CD14-positive monocyte (primary cell): ENCODE measurements at regions not wholly inside any gene's neighbourhood (a gene's known extent, or its start where the extent isn't known, plus 50 kb on each side); places are given as distances from the start of the nearest gene placed in this dataset.

Experiments
- DNase-seq, 3 donors: peaks; one replicate each; pipeline ENCODE4 v3.0.0-alpha.2; 2011 to 2022
- H2AFZ ChIP-seq: 2 replicates; pipeline ENCODE4 v1.6.0; 2012; ENCODE audit warnings: mild to moderate bottlenecking, low read depth, low read length, inconsistent platforms; ENCODE audit not compliant: insufficient read depth, poor library complexity, severe bottlenecking
- H3K27ac ChIP-seq, 2 donors: 1 replicate in 1 of 2; 2 replicates in 1 of 2; pipeline ENCODE4 v1.5.1; 2012 to 2013; ENCODE audit warnings: low read length in 2 of 2, control low read depth in 1 of 2, inconsistent platforms in 1 of 2, low read depth in 1 of 2, mild to moderate bottlenecking in 1 of 2
- H3K27me3 ChIP-seq, 2 donors: one replicate each; pipeline versions ENCODE4 v1.6.0 to v1.6.1; 2011 to 2013; ENCODE audit warnings: low read length in 2 of 2; ENCODE audit not compliant: control insufficient read depth in 2 of 2, insufficient read depth in 2 of 2
- H3K36me3 ChIP-seq, 2 donors: replicated peaks in 1 of 2; 1 replicate in 1 of 2; 2 replicates in 1 of 2; pipeline versions ENCODE4 v1.5.1 to v1.6.1; 2012 to 2013; ENCODE audit warnings: low read length in 2 of 2, control low read depth in 1 of 2, inconsistent platforms in 1 of 2, mild to moderate bottlenecking in 1 of 2; ENCODE audit not compliant: insufficient read depth in 2 of 2, control insufficient read depth in 1 of 2
- H3K4me1 ChIP-seq, 2 donors: 1 replicate in 1 of 2; 2 replicates in 1 of 2; pipeline versions ENCODE4 v1.5.1 to v1.6.1; 2012 to 2013; ENCODE audit warnings: low read length in 2 of 2, control low read depth in 1 of 2, inconsistent platforms in 1 of 2, mild to moderate bottlenecking in 1 of 2, moderate library complexity in 1 of 2; ENCODE audit not compliant: insufficient read depth in 2 of 2, control insufficient read depth in 1 of 2
- H3K4me2 ChIP-seq: replicated peaks from 2 replicates; pipeline ENCODE3; 2012; ENCODE audit warnings: low read length, moderate library complexity, mild to moderate bottlenecking; ENCODE audit not compliant: poor library complexity, severe bottlenecking; ENCODE audit errors: extremely low read depth
- H3K4me3 ChIP-seq, 3 experiments: fragments of 200-600 bp in 1 of 3; sonication (generic) in 1 of 3; replicated peaks in 1 of 3; 1 replicate in 2 of 3; 2 replicates in 1 of 3; pipeline ENCODE4 v1.5.1; 2011 to 2013; ENCODE audit warnings: low read length in 3 of 3, mild to moderate bottlenecking in 3 of 3, control low read depth in 2 of 3, low read depth in 2 of 3, inconsistent platforms in 1 of 3, moderate library complexity in 1 of 3
- H3K79me2 ChIP-seq: 2 replicates; pipeline ENCODE4 v1.6.0; 2012; ENCODE audit warnings: mild to moderate bottlenecking, control low read depth, inconsistent platforms, low read length, moderate library complexity; ENCODE audit not compliant: insufficient read depth
- H3K9ac ChIP-seq: 2 replicates; pipeline ENCODE4 v1.6.0; 2017; ENCODE audit warnings: low read length, mild to moderate bottlenecking; ENCODE audit not compliant: insufficient read depth, poor library complexity, severe bottlenecking
- H3K9me3 ChIP-seq, 2 donors: replicated peaks in 1 of 2; 1 replicate in 1 of 2; 2 replicates in 1 of 2; pipeline versions ENCODE4 v1.5.1 to v1.6.1; 2012 to 2013; ENCODE audit warnings: low read length in 2 of 2, control low read depth in 1 of 2; ENCODE audit not compliant: control insufficient read depth in 1 of 2, insufficient read depth in 1 of 2
- H4K20me1 ChIP-seq: 2 replicates; pipeline ENCODE4 v1.6.0; 2012; ENCODE audit warnings: mild to moderate bottlenecking, low read length, control low read depth, moderate library complexity; ENCODE audit not compliant: insufficient read depth
- H3K27ac Mint-ChIP-seq, 7 donors: one replicate each; pipeline ENCODE4 v1.8.0; 2020; ENCODE audit warnings: mild to moderate bottlenecking in 7 of 7, mixed read lengths in 7 of 7, moderate library complexity in 6 of 7, inconsistent platforms in 2 of 7
- H3K27me3 Mint-ChIP-seq, 3 donors: one replicate each; pipeline ENCODE4 v1.8.0; 2021 to 2022; ENCODE audit warnings: low read depth in 3 of 3, mild to moderate bottlenecking in 3 of 3, mixed read lengths in 3 of 3, moderate library complexity in 3 of 3, inconsistent platforms in 1 of 3
- H3K36me3 Mint-ChIP-seq, 2 donors: one replicate each; pipeline ENCODE4 v1.8.0; 2020; ENCODE audit warnings: mixed read lengths in 2 of 2, inconsistent platforms in 1 of 2, mild to moderate bottlenecking in 1 of 2
- H3K4me1 Mint-ChIP-seq: one replicate; pipeline ENCODE4 v1.8.0; 2020; ENCODE audit warnings: mild to moderate bottlenecking, mixed read lengths
- H3K4me3 Mint-ChIP-seq, 2 donors: one replicate each; pipeline ENCODE4 v1.8.0; 2020; ENCODE audit warnings: mild to moderate bottlenecking in 2 of 2, mixed read lengths in 2 of 2, moderate library complexity in 1 of 2
- H3K9me3 Mint-ChIP-seq, 7 donors: one replicate each; pipeline ENCODE4 v1.8.0; 2020 to 2022; ENCODE audit warnings: mixed read lengths in 7 of 7, mild to moderate bottlenecking in 6 of 7, moderate library complexity in 6 of 7, inconsistent platforms in 2 of 7
- WGBS: methylation state at CpG from one replicate; pipeline ENCODE4 v1.1.5; 2013; ENCODE audit warnings: missing lambda C conversion rate; ENCODE audit not compliant: insufficient coverage; 5-methylcytosine and 5-hydroxymethylcytosine counted together
- intact Hi-C, 2 donors: fragments of 100-400 bp; cut with micrococcal nuclease; formaldehyde crosslinking; loops; one replicate each; pipeline versions ENCODE4 v1.15.0 to v1.15.1; 2023
- TF ChIP-seq, protein P1 (sequence below): fragments of 200-600 bp; IDR thresholded peaks from one replicate; pipeline ENCODE4 v1.8.0; 2022; ENCODE audit warnings: antibody characterized with exemption, mild to moderate bottlenecking

DNA sequence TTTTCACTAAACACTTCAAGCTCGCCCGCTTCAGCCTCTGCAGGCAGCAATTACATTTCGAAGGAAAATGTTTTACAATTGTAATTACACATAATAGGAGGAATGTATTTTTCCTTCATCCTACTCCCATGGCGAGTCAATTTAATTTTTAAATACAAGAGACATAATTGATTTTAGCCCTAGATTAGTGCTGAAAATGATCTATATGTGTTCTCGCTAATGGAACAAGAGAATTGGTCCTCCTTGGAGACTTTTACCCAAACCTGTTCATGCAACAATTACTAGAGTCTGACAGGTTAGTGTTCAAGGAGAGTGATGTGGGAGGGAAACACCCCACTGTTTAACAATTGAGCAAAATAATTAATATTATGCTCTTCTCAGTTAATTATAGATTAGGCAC lies 509.4 kb upstream of the SETBP1 start:
- Histone ChIP-seq H3K79me2 (no peaks in the 10 kb centered on the region), H3K4me2 (no peak overlapping the region), H3K4me1 (no peaks in the 10 kb centered on the region), H4K20me1 (no peaks in the 10 kb centered on the region), H3K27ac (no peak overlapping the region), H3K4me3 (no peak overlapping the region), H3K27me3 (no peaks in the 10 kb centered on the region), H3K9ac (no peak overlapping the region), H3K9me3 (no peaks in the 10 kb centered on the region), H2AFZ (no peak overlapping the region), H3K36me3 (no peaks in the 10 kb centered on the region)
- Mint-ChIP-seq H3K4me1 (no peaks in the 10 kb centered on the region), H3K27me3 (peaks cover 0 to 2% (median 0%) of the 10 kb centered on the region in 3 donors), H3K9me3 (peaks cover 0 to 3% (median 0%) of the 10 kb centered on the region in 7 donors), H3K4me3 (no peak overlapping the region), H3K27ac (no peak overlapping the region), H3K36me3 (no peaks in the 10 kb centered on the region)
- no peak for DNase-seq
- TF ChIP-seq, protein P1, sequence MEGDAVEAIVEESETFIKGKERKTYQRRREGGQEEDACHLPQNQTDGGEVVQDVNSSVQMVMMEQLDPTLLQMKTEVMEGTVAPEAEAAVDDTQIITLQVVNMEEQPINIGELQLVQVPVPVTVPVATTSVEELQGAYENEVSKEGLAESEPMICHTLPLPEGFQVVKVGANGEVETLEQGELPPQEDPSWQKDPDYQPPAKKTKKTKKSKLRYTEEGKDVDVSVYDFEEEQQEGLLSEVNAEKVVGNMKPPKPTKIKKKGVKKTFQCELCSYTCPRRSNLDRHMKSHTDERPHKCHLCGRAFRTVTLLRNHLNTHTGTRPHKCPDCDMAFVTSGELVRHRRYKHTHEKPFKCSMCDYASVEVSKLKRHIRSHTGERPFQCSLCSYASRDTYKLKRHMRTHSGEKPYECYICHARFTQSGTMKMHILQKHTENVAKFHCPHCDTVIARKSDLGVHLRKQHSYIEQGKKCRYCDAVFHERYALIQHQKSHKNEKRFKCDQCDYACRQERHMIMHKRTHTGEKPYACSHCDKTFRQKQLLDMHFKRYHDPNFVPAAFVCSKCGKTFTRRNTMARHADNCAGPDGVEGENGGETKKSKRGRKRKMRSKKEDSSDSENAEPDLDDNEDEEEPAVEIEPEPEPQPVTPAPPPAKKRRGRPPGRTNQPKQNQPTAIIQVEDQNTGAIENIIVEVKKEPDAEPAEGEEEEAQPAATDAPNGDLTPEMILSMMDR, result no peak
- intact Hi-C loops, result no loop called here
- no CpG with 5 or more reads among the region's 5 CpGs for WGBS

DNA sequence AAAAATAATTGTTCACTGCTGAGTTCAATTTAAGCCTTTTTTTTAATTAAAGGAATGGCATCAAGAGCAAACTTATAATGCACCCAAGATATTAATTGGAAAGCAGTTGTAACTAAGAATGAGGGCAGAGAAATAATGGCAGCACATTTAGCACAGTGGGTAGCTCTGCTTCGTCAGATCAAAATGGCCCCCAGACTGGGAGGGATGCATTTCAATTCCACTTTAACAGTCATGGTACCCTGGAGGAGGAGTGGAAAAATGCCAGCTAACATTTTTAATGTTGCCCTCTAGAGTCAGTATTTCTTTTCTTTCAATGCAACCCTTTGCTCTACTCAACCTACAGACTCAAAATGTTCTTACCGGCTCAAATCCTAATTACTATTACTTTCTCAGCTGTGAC lies 504.8 kb upstream of the SETBP1 start:
- H3K27ac ChIP-seq, result no peak overlapping the region
- intact Hi-C loops, result no loop called here

More for the DNA sequence above, 504.8 kb upstream of the SETBP1 start:
- TF ChIP-seq, protein P1, result no peak
- Histone ChIP-seq H3K36me3 (no peaks in the 10 kb centered on the region), H3K4me1 (no peaks in the 10 kb centered on the region), H4K20me1 (no peaks in the 10 kb centered on the region), H3K9me3 (no peaks in the 10 kb centered on the region), H3K27me3 (no peaks in the 10 kb centered on the region), H3K4me3 (no peak overlapping the region), H3K4me2 (no peak overlapping the region), H3K79me2 (no peaks in the 10 kb centered on the region), H3K9ac (no peak overlapping the region), H2AFZ (no peak overlapping the region)
- WGBS, result 100% methylated on average over 1 of the region's 2 CpGs
- Mint-ChIP-seq H3K36me3 (no peaks in the 10 kb centered on the region), H3K27ac (no peak overlapping the region), H3K4me1 (no peaks in the 10 kb centered on the region), H3K4me3 (no peak overlapping the region), H3K27me3 (peaks cover 0 to 2% (median 0%) of the 10 kb centered on the region in 3 donors), H3K9me3 (peaks cover 0 to 6% (median 0%) of the 10 kb centered on the region in 7 donors)
- DNase-seq, result no peak
